Effector memory CD4-positive, alpha-beta T cell (primary cell): ENCODE measurements at regions not wholly inside any gene's neighbourhood (a gene's known extent, or its start where the extent isn't known, plus 50 kb on each side); places are given as distances from the start of the nearest gene placed in this dataset.

Experiments
- DNase-seq, 3 donors: peaks; one replicate each; pipeline ENCODE4 v3.0.0-alpha.2; 2020
- H3K27ac ChIP-seq: 2 replicates; pipeline ENCODE4 v1.7.0; 2013; ENCODE audit warnings: mild to moderate bottlenecking, low read length, moderate library complexity; ENCODE audit not compliant: insufficient read depth, poor library complexity, severe bottlenecking
- H3K27me3 ChIP-seq: replicated peaks from 2 replicates; pipeline ENCODE4 v1.7.0; 2013; ENCODE audit warnings: mild to moderate bottlenecking, low read length; ENCODE audit not compliant: insufficient read depth, control insufficient read depth, poor library complexity, severe bottlenecking
- H3K36me3 ChIP-seq: 2 replicates; pipeline ENCODE4 v1.7.0; 2013; ENCODE audit warnings: mild to moderate bottlenecking, low read length, moderate library complexity; ENCODE audit not compliant: control insufficient read depth, insufficient read depth
- H3K4me1 ChIP-seq: 2 replicates; pipeline ENCODE4 v1.7.0; 2013; ENCODE audit warnings: low read length, mild to moderate bottlenecking; ENCODE audit not compliant: control insufficient read depth, insufficient read depth, poor library complexity, severe bottlenecking
- H3K4me3 ChIP-seq: 2 replicates; pipeline ENCODE4 v1.7.0; 2013; ENCODE audit warnings: low read length, low read depth, mild to moderate bottlenecking; ENCODE audit not compliant: insufficient read depth, poor library complexity, severe bottlenecking
- H3K9me3 ChIP-seq: 2 replicates; pipeline ENCODE4 v1.7.0; 2013; ENCODE audit warnings: mild to moderate bottlenecking, low read length, moderate library complexity; ENCODE audit not compliant: control insufficient read depth

GRCh38 chr10:4456279-4456678 is 369.7 kb upstream of the AKR1E2 start:
- Histone ChIP-seq H3K36me3 (no peaks in the 10 kb centered on the region), H3K27me3 (no peaks in the 10 kb centered on the region), H3K9me3 (no peaks in the 10 kb centered on the region), H3K4me3 (no peak overlapping the region), H3K27ac (no peak overlapping the region), H3K4me1 (no peaks in the 10 kb centered on the region)
- DNase-seq, result no peak

GRCh38 chr10:4453950-4454349 is 372.1 kb upstream of the AKR1E2 start:
- H3K27ac ChIP-seq, result no peak overlapping the region
- no peaks in the 10 kb centered on the region for H3K9me3 ChIP-seq
- no peak overlapping the region for H3K4me3 ChIP-seq
- DNase-seq, result no peak
- no peaks in the 10 kb centered on the region for H3K27me3 ChIP-seq
- no peaks in the 10 kb centered on the region for H3K36me3 ChIP-seq
- no peaks in the 10 kb centered on the region for H3K4me1 ChIP-seq

- no peaks in the 10 kb centered on the region for H3K27me3 ChIP-seq
These were observed 372.7 kb upstream of the AKR1E2 start for GRCh38 chr10:4453276-4453675.

GRCh38 chr10:4450981-4451908 is 374.8 kb upstream of the AKR1E2 start:
- no peaks in the 10 kb centered on the region for H3K36me3 ChIP-seq
- H3K4me3 ChIP-seq, result no peak overlapping the region
- H3K4me1 ChIP-seq, result no peaks in the 10 kb centered on the region
- no peaks in the 10 kb centered on the region for H3K9me3 ChIP-seq
- no peaks in the 10 kb centered on the region for H3K27me3 ChIP-seq
- no peak overlapping the region for H3K27ac ChIP-seq
- DNase-seq, result no peak

More at GRCh38 chr10:4453276-4453675, 372.7 kb upstream of the AKR1E2 start:
- Histone ChIP-seq H3K4me1 (no peaks in the 10 kb centered on the region), H3K27ac (no peak overlapping the region), H3K9me3 (no peaks in the 10 kb centered on the region), H3K4me3 (no peak overlapping the region), H3K36me3 (no peaks in the 10 kb centered on the region)
- DNase-seq, result no peak

- DNase-seq, result no peak
- H3K4me1 ChIP-seq, result no peaks in the 10 kb centered on the region
- H3K27ac ChIP-seq, result no peak overlapping the region
- no peaks in the 10 kb centered on the region for H3K27me3 ChIP-seq
- H3K36me3 ChIP-seq, result no peaks in the 10 kb centered on the region
- H3K9me3 ChIP-seq, result no peaks in the 10 kb centered on the region
- H3K4me3 ChIP-seq, result no peak overlapping the region
These were observed 375.8 kb upstream of the AKR1E2 start for GRCh38 chr10:4450169-4450568.

GRCh38 chr10:4448030-4448429 is 378.0 kb upstream of the AKR1E2 start:
- DNase-seq, result no peak
- no peak overlapping the region for H3K27ac ChIP-seq

GRCh38 chr10:4443419-4443818 is 382.6 kb upstream of the AKR1E2 start:
- Histone ChIP-seq H3K9me3 (no peaks in the 10 kb centered on the region), H3K4me3 (no peak overlapping the region), H3K36me3 (no peaks in the 10 kb centered on the region), H3K27ac (no peak overlapping the region), H3K4me1 (no peaks in the 10 kb centered on the region), H3K27me3 (no peaks in the 10 kb centered on the region)
- no peak for DNase-seq

More at GRCh38 chr10:4448030-4448429, 378.0 kb upstream of the AKR1E2 start:
- H3K4me3 ChIP-seq, result no peak overlapping the region
- no peaks in the 10 kb centered on the region for H3K9me3 ChIP-seq
- no peaks in the 10 kb centered on the region for H3K36me3 ChIP-seq
- no peaks in the 10 kb centered on the region for H3K27me3 ChIP-seq
- no peaks in the 10 kb centered on the region for H3K4me1 ChIP-seq

- no peak overlapping the region for H3K4me3 ChIP-seq
- no peaks in the 10 kb centered on the region for H3K27me3 ChIP-seq
- no peak overlapping the region for H3K27ac ChIP-seq
- no peaks in the 10 kb centered on the region for H3K4me1 ChIP-seq
- no peak for DNase-seq
- no peaks in the 10 kb centered on the region for H3K9me3 ChIP-seq
- no peaks in the 10 kb centered on the region for H3K36me3 ChIP-seq
These were observed 383.7 kb upstream of the AKR1E2 start for GRCh38 chr10:4442296-4442695.

- H3K27ac ChIP-seq, result no peak overlapping the region
- no peak for DNase-seq
- H3K9me3 ChIP-seq, result no peaks in the 10 kb centered on the region
- H3K36me3 ChIP-seq, result no peaks in the 10 kb centered on the region
- H3K4me3 ChIP-seq, result no peak overlapping the region
- H3K4me1 ChIP-seq, result no peaks in the 10 kb centered on the region
- H3K27me3 ChIP-seq, result no peaks in the 10 kb centered on the region
These were observed 385.7 kb upstream of the AKR1E2 start for GRCh38 chr10:4440260-4440659.

- no peaks in the 10 kb centered on the region for H3K27me3 ChIP-seq
- H3K36me3 ChIP-seq, result no peaks in the 10 kb centered on the region
- H3K9me3 ChIP-seq, result no peaks in the 10 kb centered on the region
- H3K4me1 ChIP-seq, result no peaks in the 10 kb centered on the region
- H3K4me3 ChIP-seq, result no peak overlapping the region
- no peak overlapping the region for H3K27ac ChIP-seq
- no peak for DNase-seq
These were observed 388.2 kb upstream of the AKR1E2 start for GRCh38 chr10:4437791-4438190.
